Parathyroid adenoma (tissue), 2 donors: ENCODE measurements at regions not wholly inside any gene's neighbourhood (a gene's known extent, or its start where the extent isn't known, plus 50 kb on each side); places are given as distances from the start of the nearest gene placed in this dataset.

Source experiments
- H2AFZ ChIP-seq: fragments of 300-600 bp; sonication (generic); one replicate; pipeline ENCODE4 v1.7.0; 2017; ENCODE audit warnings: antibody characterized with exemption, mild to moderate bottlenecking
- H3K27ac ChIP-seq: fragments of 300-600 bp; sonication (generic); one replicate; pipeline ENCODE4 v1.7.0; 2017
- H3K27me3 ChIP-seq: fragments of 300-600 bp; sonication (generic); one replicate; pipeline ENCODE4 v1.7.0; 2017; ENCODE audit warnings: low read length; ENCODE audit not compliant: control insufficient read depth, insufficient read depth
- H3K36me3 ChIP-seq: fragments of 300-600 bp; sonication (generic); one replicate; pipeline ENCODE4 v1.7.0; 2017; ENCODE audit warnings: low read length; ENCODE audit not compliant: control insufficient read depth, insufficient read depth
- H3K4me1 ChIP-seq: fragments of 300-600 bp; sonication (generic); one replicate; pipeline ENCODE4 v1.7.0; 2017; ENCODE audit warnings: control low read depth
- H3K4me2 ChIP-seq: fragments of 300-600 bp; sonication (generic); one replicate; pipeline ENCODE4 v1.7.0; 2017; ENCODE audit warnings: low read length
- H3K4me3 ChIP-seq: fragments of 300-600 bp; sonication (generic); one replicate; pipeline ENCODE4 v1.7.0; 2017; ENCODE audit warnings: low read depth, low read length
- H3K79me2 ChIP-seq: fragments of 300-600 bp; sonication (generic); one replicate; pipeline ENCODE4 v1.7.0; 2017; ENCODE audit warnings: control low read depth
- H3K9ac ChIP-seq: fragments of 300-600 bp; sonication (generic); one replicate; pipeline ENCODE4 v1.7.0; 2017; ENCODE audit warnings: mild to moderate bottlenecking
- H3K9me3 ChIP-seq: fragments of 300-600 bp; sonication (generic); one replicate; pipeline ENCODE4 v1.7.0; 2017; ENCODE audit warnings: low read length; ENCODE audit not compliant: control insufficient read depth
- CTCF ChIP-seq: fragments of 300-600 bp; sonication (generic); IDR thresholded peaks from one replicate; pipeline ENCODE4 v1.7.0; 2017; ENCODE audit warnings: antibody characterized with exemption, mild to moderate bottlenecking
- donor health status: primary hyperparathyroidism.

- Histone ChIP-seq H2AFZ (no peak overlapping the region), H3K27me3 (no peaks in the 10 kb centered on the region), H3K9me3 (no peaks in the 10 kb centered on the region), H3K9ac (no peak overlapping the region), H3K4me1 (no peaks in the 10 kb centered on the region), H3K79me2 (no peaks in the 10 kb centered on the region), H3K4me3 (no peak overlapping the region), H3K27ac (no peak overlapping the region), H3K36me3 (no peaks in the 10 kb centered on the region), H3K4me2 (no peak overlapping the region)
- TF ChIP-seq CTCF, result no peak
Measured at GRCh38 chr4:181761156-181761555, 482.0 kb upstream of the TENM3 start.

- no peaks in the 10 kb centered on the region for H3K27me3 ChIP-seq
- no peaks in the 10 kb centered on the region for H3K36me3 ChIP-seq
- TF ChIP-seq CTCF, result no peak
- H3K4me2 ChIP-seq, result no peak overlapping the region
- no peak overlapping the region for H2AFZ ChIP-seq
- H3K79me2 ChIP-seq, result no peaks in the 10 kb centered on the region
- H3K4me3 ChIP-seq, result no peak overlapping the region
- no peaks in the 10 kb centered on the region for H3K4me1 ChIP-seq
- H3K9me3 ChIP-seq, result no peaks in the 10 kb centered on the region
- H3K27ac ChIP-seq, result no peak overlapping the region
- H3K9ac ChIP-seq, result no peak overlapping the region
Measured at GRCh38 chr4:181766061-181766548, 477.1 kb upstream of the TENM3 start.

GRCh38 chr4:181770971-181771370, 472.2 kb upstream of the TENM3 start:
- TF ChIP-seq CTCF, result no peak
- Histone ChIP-seq H3K36me3 (no peaks in the 10 kb centered on the region), H2AFZ (no peak overlapping the region), H3K27ac (no peak overlapping the region), H3K4me3 (no peak overlapping the region), H3K9ac (no peak overlapping the region), H3K79me2 (no peaks in the 10 kb centered on the region), H3K27me3 (no peaks in the 10 kb centered on the region), H3K9me3 (no peaks in the 10 kb centered on the region), H3K4me2 (no peak overlapping the region), H3K4me1 (no peaks in the 10 kb centered on the region)

GRCh38 chr4:181775298-181775697, 467.9 kb upstream of the TENM3 start:
- Histone ChIP-seq H3K9me3 (no peaks in the 10 kb centered on the region), H3K9ac (no peak overlapping the region), H3K79me2 (no peaks in the 10 kb centered on the region), H2AFZ (no peak overlapping the region), H3K4me2 (no peak overlapping the region), H3K27me3 (no peaks in the 10 kb centered on the region), H3K36me3 (no peaks in the 10 kb centered on the region), H3K27ac (no peak overlapping the region), H3K4me3 (no peak overlapping the region), H3K4me1 (no peaks in the 10 kb centered on the region)
- no peak for TF ChIP-seq CTCF

- H3K27ac ChIP-seq, result no peak overlapping the region
- no peak overlapping the region for H3K4me3 ChIP-seq
- H3K9ac ChIP-seq, result no peak overlapping the region
- H3K4me2 ChIP-seq, result no peak overlapping the region
- H3K27me3 ChIP-seq, result no peaks in the 10 kb centered on the region
- H3K36me3 ChIP-seq, result no peaks in the 10 kb centered on the region
- no peak for TF ChIP-seq CTCF
- H3K4me1 ChIP-seq, result no peaks in the 10 kb centered on the region
- no peaks in the 10 kb centered on the region for H3K79me2 ChIP-seq
- H3K9me3 ChIP-seq, result no peaks in the 10 kb centered on the region
- no peak overlapping the region for H2AFZ ChIP-seq
Measured at GRCh38 chr4:181776264-181777054, 466.7 kb upstream of the TENM3 start.
